LoVo (cell line): ENCODE measurements at regions not wholly inside any gene's neighbourhood (a gene's known extent, or its start where the extent isn't known, plus 50 kb on each side); places are given as distances from the start of the nearest gene placed in this dataset.

Experiments used
- DNase-seq: peaks from one replicate; pipeline ENCODE4 v3.0.0-alpha.2; 2016; ENCODE audit warnings: low spot score

GRCh38 chr2:12315224-12315623, 401.5 kb upstream of the TRIB2 start:
- no peak for DNase-seq

DNA sequence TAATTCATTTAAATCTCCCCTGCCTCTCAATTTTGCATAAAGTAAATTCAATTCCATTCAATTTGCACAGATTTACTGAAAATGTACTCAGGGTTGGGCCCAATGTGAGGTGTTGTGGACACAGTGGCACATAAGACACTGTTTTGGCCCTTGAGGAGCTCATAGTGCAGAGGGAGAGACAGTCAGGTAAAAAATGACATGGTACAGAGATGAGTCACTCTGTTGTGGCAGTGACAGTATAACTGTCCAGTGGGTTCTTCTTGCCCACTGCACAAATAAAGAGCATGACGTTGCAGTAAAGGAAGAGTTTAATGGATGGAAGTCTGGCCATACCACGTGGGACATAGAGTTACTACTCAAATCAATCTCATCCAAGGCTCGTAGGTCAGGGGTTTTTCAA, 400.3 kb upstream of the TRIB2 start:
- DNase-seq: no peak

- no peak for DNase-seq
Measured at GRCh38 chr2:12317286-12317685, 399.4 kb upstream of the TRIB2 start.

- DNase-seq: peak; percentile 22
Measured at GRCh38 chr2:12317814-12318426, 398.8 kb upstream of the TRIB2 start.

GRCh38 chr2:12318427-12319057, 398.2 kb upstream of the TRIB2 start:
- DNase-seq: peak; percentile 59

DNA sequence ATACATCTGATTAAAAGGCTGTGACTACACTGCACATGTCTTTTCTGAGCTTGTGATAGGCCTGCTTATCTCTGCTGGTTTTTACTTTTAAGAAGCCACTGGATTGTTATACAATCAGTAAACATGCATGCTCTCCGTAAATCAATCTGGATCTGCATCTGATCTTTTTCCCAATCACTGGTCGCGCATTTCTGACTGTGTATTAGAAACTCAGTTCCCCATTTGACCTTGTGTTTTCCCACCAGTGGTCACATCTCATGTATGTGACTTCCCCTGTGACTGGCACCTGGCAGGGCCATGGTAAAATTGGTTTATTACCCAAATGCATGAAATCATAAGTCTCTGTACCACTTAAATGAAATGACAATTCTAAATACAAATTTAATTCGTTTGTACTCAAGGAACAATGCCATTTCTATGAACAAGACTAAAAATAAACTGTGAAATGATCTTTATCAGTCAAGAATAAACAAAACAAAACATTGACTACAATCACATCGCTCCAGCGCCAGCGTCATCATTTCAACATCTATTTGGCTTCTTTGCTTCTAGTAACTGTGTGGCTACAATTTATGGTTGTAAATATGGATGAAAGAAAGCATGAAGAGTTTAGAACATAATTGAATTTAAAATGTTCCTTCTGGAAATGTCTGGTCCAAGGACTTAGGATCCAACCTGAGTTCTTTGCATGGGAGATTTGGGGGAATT, 396.6 kb upstream of the TRIB2 start:
- DNase-seq: no peak

GRCh38 chr2:12320991-12321641, 395.6 kb upstream of the TRIB2 start:
- no peak for DNase-seq

- no peak for DNase-seq
Measured at GRCh38 chr2:12321886-12322285, 394.9 kb upstream of the TRIB2 start.

- no peak for DNase-seq
Measured at GRCh38 chr2:12325806-12326205, 390.9 kb upstream of the TRIB2 start.

- no peak for DNase-seq
Measured at GRCh38 chr2:12326449-12327190, 390.1 kb upstream of the TRIB2 start.

- DNase-seq: no peak
Measured at GRCh38 chr2:12330916-12331315, 385.8 kb upstream of the TRIB2 start.

DNA sequence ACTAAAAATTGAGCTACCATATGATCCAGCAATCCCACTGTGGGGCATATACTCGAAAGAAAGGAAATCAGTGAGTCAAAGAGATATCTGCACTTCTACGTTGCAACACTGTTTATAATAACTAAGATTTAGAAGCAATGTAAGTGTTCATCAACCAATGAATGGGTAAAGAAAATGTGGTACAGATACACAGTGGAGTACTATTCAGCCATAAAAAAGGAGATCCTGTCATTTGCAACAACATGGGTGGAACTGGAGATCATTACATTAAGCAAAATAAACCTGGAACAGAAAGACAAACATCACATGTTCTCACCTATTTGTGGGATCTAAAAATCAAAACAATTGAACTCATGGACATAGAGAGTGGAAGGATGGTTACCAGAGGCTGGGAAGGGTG, 385.0 kb upstream of the TRIB2 start:
- no peak for DNase-seq

- DNase-seq: no peak
Measured at GRCh38 chr2:12333293-12333692, 383.4 kb upstream of the TRIB2 start.

DNA sequence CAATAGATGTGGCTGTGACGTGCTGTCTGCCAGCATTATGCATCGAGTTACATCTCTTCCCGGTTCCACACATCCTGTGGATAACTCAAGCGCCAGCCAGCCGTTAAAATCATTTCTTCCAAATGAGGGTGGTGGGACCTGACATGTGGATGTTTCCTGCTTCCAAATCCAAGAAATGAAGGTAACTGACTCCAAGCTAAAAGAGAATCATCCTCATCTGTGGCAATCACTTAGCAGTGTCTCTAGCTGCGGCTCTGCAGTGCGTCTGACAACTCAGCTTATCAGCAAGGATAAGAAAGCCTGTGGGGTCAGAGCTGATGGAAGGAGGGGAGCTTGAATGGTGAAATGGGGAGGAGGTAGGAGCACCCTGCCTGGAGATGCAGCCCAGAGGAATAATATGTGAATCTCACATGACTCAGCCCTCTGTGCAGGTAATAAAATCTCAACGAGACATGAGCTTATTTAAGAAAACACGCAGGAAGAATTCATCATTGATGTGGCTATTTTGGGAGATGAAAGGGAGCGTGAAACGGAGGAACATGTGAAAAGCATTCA, 382.2 kb upstream of the TRIB2 start:
- DNase-seq: no peak

DNA sequence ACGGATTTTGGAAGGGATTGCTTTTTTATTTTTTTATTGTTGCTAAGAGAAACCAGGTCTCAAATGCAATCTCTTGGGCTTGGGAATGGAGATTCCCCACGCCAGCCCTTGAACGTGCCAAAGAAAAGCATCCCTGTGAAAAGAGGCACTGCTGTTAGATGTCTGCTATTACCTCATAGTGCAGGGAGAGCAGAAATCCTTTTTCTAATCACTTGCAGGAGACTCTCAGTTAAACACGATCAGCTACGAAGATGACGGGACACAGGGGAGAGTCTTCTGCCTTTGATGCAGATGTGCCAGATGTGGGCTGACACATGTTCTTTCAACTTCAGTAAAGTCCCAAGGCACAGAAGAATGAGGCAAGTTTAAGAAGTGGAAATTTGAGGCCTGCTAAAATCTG, 381.6 kb upstream of the TRIB2 start:
- DNase-seq: no peak

- no peak for DNase-seq
Measured at GRCh38 chr2:12335995-12336394, 380.7 kb upstream of the TRIB2 start.

GRCh38 chr2:12338946-12339697, 377.6 kb upstream of the TRIB2 start:
- no peak for DNase-seq

DNA sequence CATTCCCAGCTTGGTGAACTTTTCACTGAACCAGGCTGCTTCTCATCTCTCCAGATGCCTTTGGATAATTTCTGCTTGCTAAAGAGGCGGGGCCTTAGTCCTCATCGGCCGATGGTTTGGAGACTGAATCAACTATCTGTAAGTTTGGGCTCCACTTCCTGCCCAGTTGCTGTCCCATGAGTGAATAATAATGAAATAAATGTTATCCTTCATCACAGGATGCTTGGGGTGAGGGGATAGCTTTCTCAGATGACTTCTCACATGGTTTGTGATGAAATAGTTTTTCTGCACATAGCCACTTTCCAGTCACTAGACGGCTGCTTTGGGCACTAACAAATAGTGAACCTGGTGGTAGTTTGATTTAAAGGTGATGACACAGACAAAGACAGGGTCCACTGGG, 376.6 kb upstream of the TRIB2 start:
- DNase-seq: no peak

DNA sequence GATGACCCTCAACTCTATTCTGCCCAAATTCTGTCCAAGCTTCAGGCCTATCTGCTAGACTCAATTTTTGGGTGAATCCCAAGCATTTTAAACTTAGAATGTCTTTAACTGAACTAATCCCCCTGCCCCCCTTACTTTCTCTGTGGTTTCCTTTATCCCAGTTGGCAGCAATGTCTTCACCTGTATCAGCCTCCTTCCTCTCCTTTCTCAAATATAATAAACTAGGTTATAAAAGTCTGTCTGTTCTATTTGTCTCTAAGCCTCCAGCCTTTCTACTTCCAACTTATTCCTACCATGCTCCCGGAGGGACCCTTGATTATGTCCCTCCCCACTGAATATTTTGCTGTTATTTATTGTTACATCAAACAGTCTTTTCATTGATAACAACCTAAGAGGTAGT, 375.5 kb upstream of the TRIB2 start:
- no peak for DNase-seq

DNA sequence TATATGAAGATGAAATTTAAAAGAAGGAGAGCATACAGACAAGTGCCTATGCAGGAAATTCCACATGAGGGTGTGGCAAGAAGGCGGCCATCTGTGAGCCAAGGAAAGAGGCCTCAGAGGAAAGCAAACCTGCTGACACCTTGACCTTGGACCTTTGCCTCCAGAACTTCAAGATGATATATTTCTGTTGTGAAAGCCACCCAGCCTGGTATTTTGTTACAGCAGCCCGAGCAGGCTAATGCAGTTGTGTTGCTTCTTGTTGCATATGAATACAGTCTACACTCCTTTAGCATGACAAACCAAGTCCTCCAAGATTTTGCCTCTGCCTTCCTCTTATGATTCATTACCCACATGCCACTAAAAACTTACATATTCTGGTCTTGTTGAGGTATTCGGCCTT, 374.8 kb upstream of the TRIB2 start:
- DNase-seq: no peak

- no peak for DNase-seq
Measured at GRCh38 chr2:12343141-12343540, 373.6 kb upstream of the TRIB2 start.
